IPS-NIHi7 (cell line): ENCODE measurements at regions not wholly inside any gene's neighbourhood (a gene's known extent, or its start where the extent isn't known, plus 50 kb on each side); places are given as distances from the start of the nearest gene placed in this dataset.

Source experiments
- DNase-seq: peaks from one replicate; pipeline ENCODE4 v3.0.0; 2012; ENCODE audit warnings: mixed read lengths; ENCODE audit errors: extremely low spot score

DNA sequence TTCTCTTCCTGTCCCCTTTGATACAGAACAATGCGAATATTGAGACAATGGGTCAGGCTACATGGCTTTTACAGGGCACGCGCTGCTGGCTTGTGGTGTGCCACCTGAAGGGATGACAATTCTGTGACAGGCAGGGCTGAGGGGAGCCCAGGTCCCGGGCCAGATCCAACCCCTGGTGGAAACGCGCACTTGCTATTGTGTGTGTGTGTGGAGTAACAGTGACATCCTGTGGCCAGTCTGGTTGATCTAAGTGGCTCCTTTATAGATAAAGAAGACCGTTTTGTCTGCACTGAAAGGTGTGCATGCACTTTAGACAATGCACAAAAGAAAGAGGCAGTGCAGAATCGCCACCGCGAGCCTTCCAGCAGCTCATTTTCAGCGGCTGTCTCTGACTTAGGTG, 273.6 kb downstream of the HRH4 start:
- peak; percentile 31 for DNase-seq

- no peak for DNase-seq
These were observed 275.3 kb downstream of the HRH4 start for GRCh38 chr18:24735624-24736231.

- DNase-seq = no peak
These were observed 276.4 kb downstream of the HRH4 start for GRCh38 chr18:24736662-24737330.

- no peak for DNase-seq
These were observed 280.4 kb downstream of the HRH4 start for GRCh38 chr18:24740829-24741228.

GRCh38 chr18:24741321-24741720, 280.9 kb downstream of the HRH4 start:
- no peak for DNase-seq

DNA sequence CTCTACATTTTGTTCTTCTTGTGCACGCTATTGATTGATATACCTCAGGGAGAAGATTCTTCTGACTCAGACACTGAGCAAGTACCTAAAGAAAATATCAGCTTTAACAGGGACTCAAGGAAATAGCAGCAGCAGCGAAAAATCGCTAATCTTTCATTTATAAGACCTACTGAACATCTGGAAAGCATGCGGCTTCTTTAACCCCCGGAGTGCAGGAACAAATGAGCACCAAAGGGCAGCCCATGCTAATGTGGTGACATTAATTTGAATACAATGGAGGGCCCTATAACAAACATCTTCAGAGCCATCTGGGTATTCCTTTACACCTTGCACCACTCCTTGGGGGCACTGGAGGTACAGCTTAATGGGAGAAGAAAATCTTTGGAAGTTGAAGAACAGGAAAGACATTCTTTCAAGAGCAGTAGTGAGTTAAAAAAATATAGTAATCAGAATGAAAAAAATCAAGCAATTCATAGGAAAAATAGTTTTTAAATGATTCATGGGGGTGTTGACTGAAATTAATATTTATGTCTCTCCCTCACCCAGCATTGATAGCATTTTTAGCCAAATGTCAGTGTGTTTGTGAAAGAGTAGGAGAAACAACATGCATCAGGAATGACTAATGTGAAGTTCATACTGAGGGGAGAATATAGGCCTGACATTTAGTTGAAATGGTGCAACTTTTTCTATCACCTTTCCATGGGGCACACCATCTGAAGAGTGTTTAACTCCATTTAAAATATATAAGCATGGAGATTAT, 281.7 kb downstream of the HRH4 start:
- DNase-seq = no peak

GRCh38 chr18:24754583-24755253, 294.3 kb downstream of the HRH4 start:
- no peak for DNase-seq

DNA sequence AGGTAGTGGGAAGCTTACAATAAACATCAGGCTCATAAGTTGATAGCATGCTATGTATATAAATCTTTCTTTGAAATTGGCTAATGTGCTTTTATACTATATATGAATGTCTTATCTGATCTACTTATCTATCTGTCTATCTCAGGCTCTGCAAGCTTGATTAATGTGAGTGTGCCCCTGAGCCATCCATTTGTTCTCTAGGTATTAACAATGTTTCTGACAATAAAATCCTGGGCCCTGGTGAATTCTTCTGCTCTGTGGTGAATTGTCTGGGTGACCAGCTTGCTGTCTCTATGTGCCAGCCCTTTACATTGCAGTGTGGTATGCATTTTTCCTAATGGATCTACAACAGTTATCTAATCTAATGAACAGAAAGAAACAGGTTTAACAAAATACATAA, 295.9 kb downstream of the HRH4 start:
- DNase-seq = no peak

GRCh38 chr18:24757134-24757533, 296.7 kb downstream of the HRH4 start:
- no peak for DNase-seq

DNA sequence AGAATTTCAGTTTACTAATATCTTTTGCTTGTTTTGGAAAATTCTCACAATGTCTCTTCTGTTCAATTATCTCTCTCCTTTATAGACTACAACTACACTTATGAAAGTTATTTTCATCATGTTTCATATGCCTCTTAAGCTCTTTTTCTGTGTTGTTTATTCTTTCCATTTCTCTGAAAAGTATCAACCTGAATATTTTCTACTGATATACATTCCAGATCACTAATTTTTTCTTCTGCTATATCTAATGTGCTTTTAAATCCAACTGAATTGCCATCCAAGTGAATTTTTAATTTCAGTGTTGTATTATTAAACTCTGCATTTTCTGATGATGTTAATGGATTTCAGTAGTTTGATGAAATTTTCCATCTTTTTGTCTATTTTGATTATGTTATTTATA, 301.3 kb downstream of the HRH4 start:
- DNase-seq = no peak

- no peak for DNase-seq
These were observed 302.1 kb downstream of the HRH4 start for GRCh38 chr18:24762511-24762910.

DNA sequence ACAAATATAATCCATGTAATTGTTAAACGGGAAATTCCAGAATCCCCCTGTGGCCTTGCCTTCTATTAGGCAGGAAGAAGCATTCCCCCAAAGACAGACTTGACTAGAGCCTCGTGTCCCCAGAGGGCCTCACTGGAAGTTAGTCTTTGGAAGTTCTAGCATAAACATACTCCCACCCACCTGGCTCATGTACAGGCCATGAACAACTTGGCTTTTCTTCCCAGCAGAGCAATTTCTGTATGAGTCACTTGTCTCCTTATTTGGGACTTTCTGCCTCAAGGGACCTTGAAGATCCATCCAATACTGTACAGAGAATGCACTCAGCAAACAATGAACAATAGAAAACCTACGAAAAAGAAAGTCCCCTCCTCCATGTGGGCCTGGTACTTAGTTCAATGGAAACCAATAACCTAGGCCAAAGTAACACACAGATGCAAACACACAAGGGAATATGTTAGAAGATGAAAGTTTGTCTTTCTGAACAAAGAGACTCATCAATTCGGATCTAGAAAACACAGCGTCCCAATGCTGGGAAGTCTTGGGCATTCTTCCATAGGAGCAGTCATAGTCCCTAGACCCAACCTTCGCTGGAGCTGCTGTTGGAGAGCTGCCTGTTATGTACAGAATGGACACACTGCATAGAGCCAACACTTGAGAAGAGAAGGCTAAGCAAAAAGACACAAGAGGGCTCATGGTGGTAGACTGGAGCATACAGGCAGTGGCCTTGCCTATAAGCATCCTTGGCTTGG, 303.5 kb downstream of the HRH4 start:
- DNase-seq = no peak

DNA sequence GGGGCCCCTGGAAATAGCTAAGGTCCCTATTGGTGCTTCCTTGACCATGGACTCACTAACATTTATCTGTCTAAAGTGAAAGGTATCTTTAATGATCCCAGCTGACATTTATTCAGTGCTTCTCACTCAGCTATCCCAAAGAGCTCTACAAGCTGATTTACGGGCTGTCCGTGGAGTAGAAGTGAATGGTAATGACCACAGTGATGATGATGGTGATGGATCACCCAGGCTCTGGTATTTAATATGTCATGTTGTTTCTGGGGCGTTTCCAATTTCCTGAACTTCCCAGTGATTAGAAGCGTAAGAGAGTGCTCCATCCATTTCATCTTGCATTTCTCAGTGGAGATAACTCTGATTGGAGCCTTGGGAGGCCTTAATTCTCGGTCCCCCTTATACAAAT, 304.3 kb downstream of the HRH4 start:
- no peak for DNase-seq

GRCh38 chr18:24766376-24766775, 305.9 kb downstream of the HRH4 start:
- DNase-seq = no peak

DNA sequence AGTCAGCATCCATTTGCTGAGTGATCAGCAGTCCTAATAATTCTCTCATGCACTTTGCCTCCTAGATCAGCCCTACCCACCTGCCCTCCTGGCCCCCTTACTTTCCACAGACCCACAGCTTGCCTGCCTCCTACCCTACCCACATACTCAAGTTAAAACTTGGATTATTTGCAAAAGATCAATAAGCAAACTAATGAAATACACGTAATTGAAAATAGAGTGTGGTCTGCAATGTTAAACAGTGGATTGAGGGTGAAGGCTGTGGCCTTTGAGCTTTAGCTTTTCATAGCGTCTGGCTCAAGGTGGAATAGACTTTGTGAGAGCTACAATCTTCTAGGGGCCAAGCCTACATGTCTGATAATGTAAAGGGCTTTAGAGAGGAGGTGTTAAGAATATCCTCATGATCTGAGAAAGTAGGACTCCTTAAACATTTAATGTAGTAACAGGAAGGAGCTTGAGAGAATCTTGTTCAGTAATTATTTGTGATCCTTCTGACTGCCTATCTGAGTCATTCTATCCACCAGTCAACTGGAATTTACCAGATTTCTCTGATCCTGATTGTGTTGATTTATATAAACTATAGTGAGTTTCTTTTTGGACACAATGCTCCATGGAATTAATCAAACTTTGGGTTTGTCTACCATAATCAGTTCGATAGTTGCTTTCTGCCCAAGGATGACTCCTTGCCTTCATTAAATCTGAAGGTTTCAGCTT, 310.0 kb downstream of the HRH4 start:
- DNase-seq = no peak

DNA sequence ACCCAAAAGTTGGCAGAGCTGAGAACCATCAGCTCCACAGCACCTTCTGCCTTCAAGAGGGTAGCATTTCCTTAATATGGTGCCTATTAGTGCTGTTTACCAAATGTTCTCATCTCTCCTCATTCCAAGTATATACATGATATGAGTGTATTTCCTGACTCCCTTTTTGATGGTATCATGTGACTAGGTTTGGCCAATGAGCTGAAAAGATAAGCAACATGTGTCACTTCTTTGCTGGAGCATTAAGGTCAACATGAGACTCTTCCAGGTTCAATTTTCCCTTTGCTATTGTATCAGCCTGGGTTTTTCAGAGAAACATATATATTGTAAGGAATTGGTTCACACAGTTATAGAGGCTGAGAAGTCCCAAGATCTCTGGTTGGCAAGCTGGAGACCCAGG, 310.9 kb downstream of the HRH4 start:
- no peak for DNase-seq

- no peak for DNase-seq
These were observed 312.7 kb downstream of the HRH4 start for GRCh38 chr18:24773101-24773500.

GRCh38 chr18:24776019-24776418, 315.6 kb downstream of the HRH4 start:
- DNase-seq = no peak

- no peak for DNase-seq
These were observed 318.5 kb downstream of the HRH4 start for GRCh38 chr18:24778810-24779418.

GRCh38 chr18:24782566-24782965, 322.1 kb downstream of the HRH4 start:
- DNase-seq = no peak

DNA sequence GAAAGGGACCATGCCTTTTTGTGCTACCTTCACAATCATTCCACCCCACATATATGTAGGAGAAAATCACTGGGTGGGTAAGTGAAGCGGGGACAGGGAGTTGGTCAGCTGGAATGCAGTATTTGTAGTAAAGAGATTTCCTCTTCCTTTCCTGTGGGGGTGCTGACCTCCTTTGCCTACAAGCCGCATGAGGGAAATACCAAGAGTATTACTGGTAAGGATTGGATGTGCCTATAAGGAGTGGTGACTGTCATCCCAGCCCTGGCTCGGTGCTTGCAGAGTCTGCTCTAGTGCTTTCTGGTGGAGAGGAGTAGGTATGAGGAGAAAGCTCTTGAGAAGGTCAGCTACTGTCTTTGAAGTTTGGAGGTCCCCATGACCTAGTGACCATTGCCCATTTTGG, 324.6 kb downstream of the HRH4 start:
- DNase-seq = no peak
